Neural progenitor cell (in vitro differentiated cells): ENCODE measurements at regions not wholly inside any gene's neighbourhood (a gene's known extent, or its start where the extent isn't known, plus 50 kb on each side); places are given as distances from the start of the nearest gene placed in this dataset.

ENCODE experiments used
- DNase-seq: peaks from one replicate; pipeline ENCODE4 v3.0.0-alpha.2; 2016; ENCODE audit warnings: low spot score
- H2AFZ ChIP-seq: fragments of 200-600 bp; sonication (generic); replicated peaks from 2 replicates; pipeline ENCODE4 v1.6.1; 2016; ENCODE audit warnings: antibody characterized with exemption
- H3F3A ChIP-seq: fragments of 200-600 bp; sonication (generic); 2 replicates; pipeline ENCODE4 v1.6.1; 2016; ENCODE audit warnings: antibody characterized with exemption, low read depth
- H3K27ac ChIP-seq: fragments of 200-600 bp; sonication (generic); 2 replicates; pipeline ENCODE4 v1.5.1; 2016; ENCODE audit warnings: mild to moderate bottlenecking
- H3K27me3 ChIP-seq: fragments of 200-600 bp; sonication (generic); 2 replicates; pipeline ENCODE4 v1.6.1; 2016; ENCODE audit warnings: mild to moderate bottlenecking, moderate library complexity
- H3K36me3 ChIP-seq: fragments of 200-600 bp; sonication (generic); 2 replicates; pipeline ENCODE4 v1.5.1; 2016
- H3K4me1 ChIP-seq: fragments of 200-600 bp; sonication (generic); 2 replicates; pipeline ENCODE4 v1.6.1; 2016; ENCODE audit warnings: mixed run types
- H3K4me2 ChIP-seq: fragments of 200-600 bp; sonication (generic); 2 replicates; pipeline ENCODE4 v1.6.1; 2016
- H3K4me3 ChIP-seq: fragments of 200-600 bp; sonication (generic); 2 replicates; pipeline ENCODE4 v1.5.1; 2016
- H3K79me2 ChIP-seq: fragments of 200-600 bp; sonication (generic); 2 replicates; pipeline ENCODE4 v1.6.1; 2016; ENCODE audit warnings: low read depth
- H3K9ac ChIP-seq: fragments of 200-600 bp; sonication (generic); 2 replicates; pipeline ENCODE4 v1.6.1; 2016
- H3K9me3 ChIP-seq: fragments of 200-600 bp; sonication (generic); 2 replicates; pipeline ENCODE4 v1.5.1; 2016; ENCODE audit warnings: low read depth
- H4K20me1 ChIP-seq: fragments of 200-600 bp; sonication (generic); 2 replicates; pipeline ENCODE4 v1.6.1; 2016; ENCODE audit warnings: low read depth
- H3K27ac Mint-ChIP-seq: 3 replicates; pipeline ENCODE4 v1.8.0; 2021; ENCODE audit warnings: mixed read lengths
- H3K27me3 Mint-ChIP-seq: 2 replicates; pipeline ENCODE4 v1.8.0; 2022; ENCODE audit warnings: low read depth, mild to moderate bottlenecking, inconsistent platforms, moderate library complexity, mixed read lengths; ENCODE audit not compliant: insufficient read depth
- H3K36me3 Mint-ChIP-seq: 3 replicates; pipeline ENCODE4 v1.8.0; 2021; ENCODE audit warnings: mixed read lengths
- H3K4me1 Mint-ChIP-seq: 3 replicates; pipeline ENCODE4 v1.8.0; 2021; ENCODE audit warnings: mixed read lengths
- H3K4me3 Mint-ChIP-seq: 3 replicates; pipeline ENCODE4 v1.8.0; 2021; ENCODE audit warnings: mild to moderate bottlenecking, moderate library complexity, mixed read lengths
- H3K9me3 Mint-ChIP-seq: 3 replicates; pipeline ENCODE4 v1.8.0; 2020; ENCODE audit warnings: mixed read lengths
- EZH2 ChIP-seq: fragments of 200-600 bp; sonication (generic); IDR thresholded peaks from 2 replicates; pipeline ENCODE4 v1.6.1; 2017; ENCODE audit warnings: antibody characterized with exemption, mild to moderate bottlenecking, moderate library complexity
- EZH2phosphoT487 ChIP-seq: fragments of 200-600 bp; sonication (generic); IDR thresholded peaks from 2 replicates; pipeline ENCODE4 v1.6.1; 2017; ENCODE audit warnings: antibody characterized with exemption
- TF ChIP-seq, protein P1 (sequence below): fragments of 200-600 bp; sonication (generic); IDR thresholded peaks from 2 replicates; pipeline ENCODE4 v1.5.1; 2017; ENCODE audit warnings: antibody characterized with exemption, mild to moderate bottlenecking

DNA sequence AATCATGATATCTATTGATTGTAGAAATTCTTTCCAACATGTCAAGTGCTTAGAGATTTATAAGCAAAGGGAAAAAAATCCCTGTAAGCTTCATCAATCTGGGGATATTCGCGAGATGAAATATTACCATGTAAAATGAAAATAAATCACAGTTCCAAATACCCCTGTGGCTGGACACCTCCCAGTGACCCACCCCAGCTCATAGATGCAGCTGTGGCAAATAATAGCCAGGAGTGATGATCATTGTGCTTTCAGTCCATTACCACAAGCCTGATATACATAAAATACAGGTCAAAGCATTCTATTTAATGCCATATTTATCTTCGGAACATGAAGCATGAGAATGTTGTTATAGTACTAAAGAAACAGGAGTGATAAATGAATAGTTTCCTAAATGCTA lies 274.9 kb upstream of the LRRC7 start:
- Histone ChIP-seq H3F3A (no peaks in the 10 kb centered on the region), H3K9ac (no peak overlapping the region), H4K20me1 (no peaks in the 10 kb centered on the region), H3K27ac (no peak overlapping the region), H3K79me2 (no peaks in the 10 kb centered on the region), H2AFZ (no peak overlapping the region), H3K27me3 (no peaks in the 10 kb centered on the region), H3K4me2 (no peak overlapping the region), H3K4me1 (no peaks in the 10 kb centered on the region), H3K36me3 (no peaks in the 10 kb centered on the region), H3K4me3 (no peak overlapping the region), H3K9me3 (no peaks in the 10 kb centered on the region)
- no peaks in the 10 kb centered on the region for H3K27me3 Mint-ChIP-seq
- no peaks in the 10 kb centered on the region for H3K36me3 Mint-ChIP-seq
- H3K4me3 Mint-ChIP-seq = no peak overlapping the region
- H3K4me1 Mint-ChIP-seq = no peaks in the 10 kb centered on the region
- DNase-seq = no peak
- no peaks in the 10 kb centered on the region for H3K9me3 Mint-ChIP-seq
- no peak for TF ChIP-seq EZH2phosphoT487
- TF ChIP-seq, protein P1, sequence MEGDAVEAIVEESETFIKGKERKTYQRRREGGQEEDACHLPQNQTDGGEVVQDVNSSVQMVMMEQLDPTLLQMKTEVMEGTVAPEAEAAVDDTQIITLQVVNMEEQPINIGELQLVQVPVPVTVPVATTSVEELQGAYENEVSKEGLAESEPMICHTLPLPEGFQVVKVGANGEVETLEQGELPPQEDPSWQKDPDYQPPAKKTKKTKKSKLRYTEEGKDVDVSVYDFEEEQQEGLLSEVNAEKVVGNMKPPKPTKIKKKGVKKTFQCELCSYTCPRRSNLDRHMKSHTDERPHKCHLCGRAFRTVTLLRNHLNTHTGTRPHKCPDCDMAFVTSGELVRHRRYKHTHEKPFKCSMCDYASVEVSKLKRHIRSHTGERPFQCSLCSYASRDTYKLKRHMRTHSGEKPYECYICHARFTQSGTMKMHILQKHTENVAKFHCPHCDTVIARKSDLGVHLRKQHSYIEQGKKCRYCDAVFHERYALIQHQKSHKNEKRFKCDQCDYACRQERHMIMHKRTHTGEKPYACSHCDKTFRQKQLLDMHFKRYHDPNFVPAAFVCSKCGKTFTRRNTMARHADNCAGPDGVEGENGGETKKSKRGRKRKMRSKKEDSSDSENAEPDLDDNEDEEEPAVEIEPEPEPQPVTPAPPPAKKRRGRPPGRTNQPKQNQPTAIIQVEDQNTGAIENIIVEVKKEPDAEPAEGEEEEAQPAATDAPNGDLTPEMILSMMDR = no peak
- TF ChIP-seq EZH2 = no peak
- H3K27ac Mint-ChIP-seq = no peak overlapping the region

DNA sequence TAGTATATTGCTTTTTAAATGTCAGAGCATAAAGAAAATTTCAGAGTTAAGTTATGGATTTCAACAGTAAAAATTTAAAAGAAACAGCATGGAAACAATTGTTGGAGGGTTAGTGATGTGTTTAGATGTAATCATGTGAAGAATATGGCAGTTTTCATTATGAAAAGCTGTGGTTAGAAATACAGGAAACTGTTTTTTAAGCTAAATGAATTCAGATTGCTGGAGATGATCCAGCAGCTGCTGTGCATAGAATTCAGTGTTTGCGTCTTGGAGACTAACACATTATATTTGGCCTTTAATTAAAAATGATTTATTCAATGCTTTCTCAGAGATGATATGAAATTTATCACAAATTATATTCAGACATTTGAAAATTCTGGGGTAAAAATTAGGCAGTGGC lies 273.6 kb upstream of the LRRC7 start:
- Histone ChIP-seq H3K4me2 (no peak overlapping the region), H3K27me3 (no peaks in the 10 kb centered on the region), H3K4me3 (no peak overlapping the region), H3F3A (no peaks in the 10 kb centered on the region), H3K27ac (no peak overlapping the region), H3K79me2 (no peaks in the 10 kb centered on the region), H4K20me1 (no peaks in the 10 kb centered on the region), H2AFZ (no peak overlapping the region), H3K4me1 (no peaks in the 10 kb centered on the region), H3K9me3 (no peaks in the 10 kb centered on the region), H3K9ac (no peak overlapping the region), H3K36me3 (no peaks in the 10 kb centered on the region)
- Mint-ChIP-seq H3K36me3 (no peaks in the 10 kb centered on the region), H3K27ac (no peak overlapping the region), H3K27me3 (no peaks in the 10 kb centered on the region), H3K4me1 (no peaks in the 10 kb centered on the region), H3K4me3 (no peak overlapping the region), H3K9me3 (no peaks in the 10 kb centered on the region)
- TF ChIP-seq EZH2 = no peak
- DNase-seq = no peak

DNA sequence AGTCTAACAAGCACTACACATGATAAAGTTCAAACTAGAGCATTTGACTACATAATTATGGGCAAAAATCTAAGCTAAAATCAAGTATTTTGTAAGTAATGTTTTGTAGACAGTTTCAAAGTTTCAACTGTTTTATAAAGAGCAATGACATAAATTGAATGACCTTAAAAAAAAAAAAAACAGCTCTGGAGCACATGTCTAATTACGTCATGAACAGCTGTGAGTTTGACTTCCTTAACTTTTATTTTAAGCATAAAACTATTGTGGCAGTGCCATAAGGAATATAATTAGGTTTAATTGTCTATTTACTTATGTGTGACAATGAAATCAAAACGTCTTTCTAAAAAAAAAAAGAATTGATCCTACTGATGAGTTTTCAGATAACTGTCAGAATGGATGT lies 272.5 kb upstream of the LRRC7 start:
- no peaks in the 10 kb centered on the region for H3K9me3 Mint-ChIP-seq
- TF ChIP-seq EZH2phosphoT487 = no peak
- TF ChIP-seq, protein P1 = no peak
- TF ChIP-seq EZH2 = no peak

DNA sequence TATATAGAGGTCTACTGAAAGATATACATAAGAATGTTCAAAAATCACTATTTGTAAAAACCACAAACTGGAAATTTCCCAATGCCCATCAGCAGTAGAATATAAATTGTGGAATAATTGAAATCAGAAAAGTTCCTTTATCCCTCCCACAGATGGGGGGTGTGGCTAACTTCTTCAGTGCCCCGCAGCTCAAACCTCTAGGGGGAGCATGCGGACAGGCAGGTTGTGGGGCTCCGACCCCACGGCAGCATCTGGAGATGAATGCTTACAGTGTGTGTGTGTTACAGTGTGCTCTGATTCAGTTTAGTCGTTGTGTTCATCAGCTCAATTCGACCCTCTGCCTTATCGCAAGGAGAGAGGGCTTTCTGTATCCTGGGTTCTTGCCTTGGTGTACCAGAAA lies 262.1 kb upstream of the LRRC7 start:
- Mint-ChIP-seq H3K9me3 (peaks cover 5% of the 10 kb centered on the region), H3K27me3 (no peaks in the 10 kb centered on the region), H3K36me3 (no peaks in the 10 kb centered on the region), H3K4me3 (no peak overlapping the region), H3K4me1 (no peaks in the 10 kb centered on the region), H3K27ac (no peak overlapping the region)
- no peak overlapping the region for H3K4me2 ChIP-seq
- H3K36me3 ChIP-seq = no peaks in the 10 kb centered on the region
- no peaks in the 10 kb centered on the region for H3K9me3 ChIP-seq
- H3K4me1 ChIP-seq = no peaks in the 10 kb centered on the region
- no peak overlapping the region for H3K27ac ChIP-seq
- TF ChIP-seq EZH2phosphoT487 = no peak
- TF ChIP-seq, protein P1 = peak; percentile 49
- H3F3A ChIP-seq = no peaks in the 10 kb centered on the region
- H3K9ac ChIP-seq = no peak overlapping the region
- no peak overlapping the region for H2AFZ ChIP-seq
- peak; percentile 42 for DNase-seq
- H3K79me2 ChIP-seq = no peaks in the 10 kb centered on the region
- no peak overlapping the region for H3K4me3 ChIP-seq
- H4K20me1 ChIP-seq = no peaks in the 10 kb centered on the region
- H3K27me3 ChIP-seq = peaks cover 3% of the 10 kb centered on the region

More for the DNA sequence above, 272.5 kb upstream of the LRRC7 start:
- H3K9ac ChIP-seq = no peak overlapping the region
- no peak overlapping the region for H3K4me3 Mint-ChIP-seq
- no peak overlapping the region for H3K27ac ChIP-seq
- no peaks in the 10 kb centered on the region for H4K20me1 ChIP-seq
- no peak overlapping the region for H3K27ac Mint-ChIP-seq
- no peak for DNase-seq
- H3K4me3 ChIP-seq = no peak overlapping the region
- H3K27me3 ChIP-seq = no peaks in the 10 kb centered on the region
- no peaks in the 10 kb centered on the region for H3K27me3 Mint-ChIP-seq
- no peaks in the 10 kb centered on the region for H3K36me3 ChIP-seq
- no peaks in the 10 kb centered on the region for H3K79me2 ChIP-seq
- H3F3A ChIP-seq = no peaks in the 10 kb centered on the region
- H3K4me2 ChIP-seq = no peak overlapping the region
- H2AFZ ChIP-seq = no peak overlapping the region
- H3K9me3 ChIP-seq = no peaks in the 10 kb centered on the region
- H3K4me1 Mint-ChIP-seq = no peaks in the 10 kb centered on the region
- no peaks in the 10 kb centered on the region for H3K4me1 ChIP-seq
- H3K36me3 Mint-ChIP-seq = no peaks in the 10 kb centered on the region
